AG09319 (cell line): ENCODE measurements at regions not wholly inside any gene's neighbourhood (a gene's known extent, or its start where the extent isn't known, plus 50 kb on each side); places are given as distances from the start of the nearest gene placed in this dataset.

ENCODE experiments used
- DNase-seq: peaks from one replicate; pipeline ENCODE4 v3.0.0-alpha.2; 2010; ENCODE audit warnings: low read depth; ENCODE audit errors: extremely low read depth
- TF ChIP-seq, protein P1 (sequence below): IDR thresholded peaks from 2 replicates; pipeline ENCODE4 v1.5.1; 2011; ENCODE audit warnings: low read depth, mild to moderate bottlenecking, inconsistent platforms, low read length, moderate library complexity

DNA sequence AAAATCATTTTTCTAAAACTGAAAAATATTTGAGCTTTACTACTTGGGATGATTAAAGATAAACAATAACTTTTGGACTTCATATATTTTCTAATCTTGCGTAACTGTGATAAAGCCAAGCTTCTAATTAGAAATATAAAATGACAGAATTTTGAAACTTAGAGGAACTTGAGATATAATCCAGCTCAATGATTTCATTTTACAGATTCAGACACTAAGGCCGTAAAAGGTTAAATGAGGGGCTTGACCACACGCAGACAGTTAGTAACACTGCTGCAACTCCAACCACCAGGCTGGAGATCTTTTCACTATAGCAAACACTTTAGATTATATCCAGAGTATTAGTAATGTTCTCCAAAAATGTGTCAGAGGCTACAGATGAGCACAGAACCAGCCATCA lies 445.5 kb downstream of the ZEB2 start:
- no peak for DNase-seq
- TF ChIP-seq, protein P1, sequence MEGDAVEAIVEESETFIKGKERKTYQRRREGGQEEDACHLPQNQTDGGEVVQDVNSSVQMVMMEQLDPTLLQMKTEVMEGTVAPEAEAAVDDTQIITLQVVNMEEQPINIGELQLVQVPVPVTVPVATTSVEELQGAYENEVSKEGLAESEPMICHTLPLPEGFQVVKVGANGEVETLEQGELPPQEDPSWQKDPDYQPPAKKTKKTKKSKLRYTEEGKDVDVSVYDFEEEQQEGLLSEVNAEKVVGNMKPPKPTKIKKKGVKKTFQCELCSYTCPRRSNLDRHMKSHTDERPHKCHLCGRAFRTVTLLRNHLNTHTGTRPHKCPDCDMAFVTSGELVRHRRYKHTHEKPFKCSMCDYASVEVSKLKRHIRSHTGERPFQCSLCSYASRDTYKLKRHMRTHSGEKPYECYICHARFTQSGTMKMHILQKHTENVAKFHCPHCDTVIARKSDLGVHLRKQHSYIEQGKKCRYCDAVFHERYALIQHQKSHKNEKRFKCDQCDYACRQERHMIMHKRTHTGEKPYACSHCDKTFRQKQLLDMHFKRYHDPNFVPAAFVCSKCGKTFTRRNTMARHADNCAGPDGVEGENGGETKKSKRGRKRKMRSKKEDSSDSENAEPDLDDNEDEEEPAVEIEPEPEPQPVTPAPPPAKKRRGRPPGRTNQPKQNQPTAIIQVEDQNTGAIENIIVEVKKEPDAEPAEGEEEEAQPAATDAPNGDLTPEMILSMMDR: no peak

- TF ChIP-seq, protein P1: peak; percentile 42
- DNase-seq: no peak
Measured at GRCh38 chr2:144071461-144071860, 448.5 kb downstream of the ZEB2 start.

DNA sequence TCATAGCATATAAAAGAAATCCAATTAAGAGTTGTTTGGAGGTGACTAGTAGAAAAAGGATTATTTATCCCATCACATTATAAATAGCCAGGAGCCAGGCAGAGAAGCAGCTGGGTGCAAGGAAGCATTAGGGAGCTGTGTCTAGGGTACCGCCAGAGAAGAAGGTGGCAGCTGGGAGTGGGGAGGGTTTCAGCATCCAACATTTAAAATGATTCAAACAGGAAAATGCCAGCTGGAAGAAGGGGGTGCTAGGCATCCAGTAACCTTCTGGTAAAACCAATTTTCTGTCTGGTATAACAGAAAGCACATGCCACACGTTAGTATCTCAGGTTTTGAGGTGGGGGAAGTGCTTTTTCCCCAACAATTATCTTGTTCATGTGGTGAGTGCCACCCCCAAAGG lies 452.4 kb downstream of the ZEB2 start:
- TF ChIP-seq, protein P1: no peak
- DNase-seq: no peak

GRCh38 chr2:144063602-144064001 lies 456.3 kb downstream of the ZEB2 start:
- no peak for DNase-seq
- TF ChIP-seq, protein P1: no peak

DNA sequence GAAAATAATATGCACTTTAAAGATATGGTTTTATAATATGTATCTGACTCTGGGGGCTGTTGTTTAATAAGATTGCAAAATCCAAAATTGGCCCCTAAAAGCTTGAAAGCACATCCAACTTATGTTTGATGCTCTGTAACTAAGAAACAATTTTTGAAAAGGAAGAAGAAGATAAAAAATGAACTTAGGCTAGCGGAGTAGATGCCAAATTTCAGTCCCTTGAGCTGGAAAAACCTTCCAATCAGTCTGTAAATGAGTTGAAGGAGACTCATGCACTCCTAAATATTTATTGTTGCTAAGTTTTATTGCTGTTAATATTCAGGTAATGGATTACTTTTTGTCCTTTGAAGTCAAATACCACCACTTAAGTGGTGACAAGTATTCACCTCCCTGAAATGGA lies 465.0 kb downstream of the ZEB2 start:
- DNase-seq: no peak
- TF ChIP-seq, protein P1: no peak

DNA sequence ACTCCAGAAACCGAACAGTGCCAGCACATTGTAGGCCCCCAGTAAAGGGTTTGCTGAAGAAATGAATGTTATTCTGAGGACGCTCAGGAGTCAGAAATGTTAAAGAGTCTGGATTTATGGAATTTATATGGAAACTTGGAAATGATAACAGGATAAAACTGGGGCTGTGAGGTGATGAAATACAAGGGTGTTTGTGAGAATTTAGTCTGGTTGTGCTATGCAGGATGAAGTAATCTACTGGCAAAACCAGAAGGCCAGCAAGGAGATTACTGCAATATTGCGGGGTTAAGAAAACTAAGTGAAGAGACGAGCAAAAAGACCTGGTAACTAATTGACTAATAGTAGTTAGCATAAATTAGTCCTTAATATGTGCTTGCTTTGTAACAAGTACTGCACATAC lies 467.8 kb downstream of the ZEB2 start:
- TF ChIP-seq, protein P1: no peak
- DNase-seq: no peak

DNA sequence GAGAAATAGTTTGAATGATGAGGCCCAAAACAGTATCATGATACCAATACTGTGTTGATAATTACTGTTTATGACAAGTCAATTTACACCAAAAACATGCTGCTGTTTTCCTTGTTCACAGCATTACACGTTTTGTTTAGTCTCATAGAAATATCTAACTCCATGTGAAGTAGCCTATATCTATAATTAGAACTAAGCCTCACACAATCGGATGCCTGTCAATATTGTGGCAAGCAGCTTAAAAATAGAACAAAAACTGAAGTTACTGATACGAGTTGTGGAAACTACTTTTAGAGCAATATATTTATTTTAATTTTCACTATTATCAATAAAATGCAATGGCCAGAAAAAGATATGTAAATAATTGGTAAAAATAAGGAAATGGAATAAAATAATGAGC lies 470.8 kb downstream of the ZEB2 start:
- no peak for DNase-seq
- TF ChIP-seq, protein P1: no peak
